ENCODE measurements at regions not wholly inside any gene's neighbourhood (a gene's known extent, or its start where the extent isn't known, plus 50 kb on each side); places are given as distances from the start of the nearest gene placed in this dataset.

GRCh38 chr17:14637260-14637659 is 336.4 kb downstream of the HS3ST3B1 start:
- no peak for TF ChIP-seq POLR2A (IDR thresholded peaks at IDR 0.05)
- no peak for TF ChIP-seq CTCF (IDR thresholded peaks at IDR 0.05)
- no peaks in the 10 kb centered on the region for H3K27me3 ChIP-seq
- H3K9me3 ChIP-seq: no peaks in the 10 kb centered on the region
- no peaks in the 10 kb centered on the region for H3K4me1 ChIP-seq
- DNase-seq: no peak
- intact Hi-C loops (cut with DNase I): no loop called here
- WGBS, 2 donors: 96 to 100% methylated on average over 1 of the region's 1 CpG
- no peak overlapping the region for H3K4me3 ChIP-seq
- H3K27ac ChIP-seq: no peak overlapping the region
- no peaks in the 10 kb centered on the region for H3K36me3 ChIP-seq

- no peaks in the 10 kb centered on the region for H3K36me3 ChIP-seq
- intact Hi-C loops (cut with DNase I): no loop called here
- no peak for TF ChIP-seq POLR2A (IDR thresholded peaks at IDR 0.05)
- TF ChIP-seq CTCF (IDR thresholded peaks at IDR 0.05): no peak
- H3K9me3 ChIP-seq: no peaks in the 10 kb centered on the region
- H3K4me3 ChIP-seq: no peak overlapping the region
- WGBS, 2 donors: 81 to 89% methylated on average over 4 of the region's 4 CpGs
- no peak for DNase-seq
- H3K27me3 ChIP-seq: no peaks in the 10 kb centered on the region
- no peak overlapping the region for H3K27ac ChIP-seq
- no peaks in the 10 kb centered on the region for H3K4me1 ChIP-seq
Measured at GRCh38 chr17:14630621-14631020, 329.7 kb downstream of the HS3ST3B1 start.

- H3K9me3 ChIP-seq: no peaks in the 10 kb centered on the region
Measured at GRCh38 chr17:14630046-14630445, 329.2 kb downstream of the HS3ST3B1 start.

GRCh38 chr17:14622615-14623101 is 321.8 kb downstream of the HS3ST3B1 start:
- 53 to 63% methylated on average over 5 of the region's 5 CpGs for WGBS, 2 donors
- no peaks in the 10 kb centered on the region for H3K36me3 ChIP-seq
- no peak overlapping the region for H3K27ac ChIP-seq
- no peak for TF ChIP-seq CTCF (IDR thresholded peaks at IDR 0.05)
- TF ChIP-seq POLR2A (IDR thresholded peaks at IDR 0.05): no peak
- no peaks in the 10 kb centered on the region for H3K9me3 ChIP-seq
- no peaks in the 10 kb centered on the region for H3K4me1 ChIP-seq
- DNase-seq: no peak
- H3K4me3 ChIP-seq: no peak overlapping the region
- no peaks in the 10 kb centered on the region for H3K27me3 ChIP-seq
- intact Hi-C loops (cut with DNase I): no loop called here

More at GRCh38 chr17:14630046-14630445, 329.2 kb downstream of the HS3ST3B1 start:
- Histone ChIP-seq H3K27me3 (no peaks in the 10 kb centered on the region), H3K4me3 (no peak overlapping the region), H3K36me3 (no peaks in the 10 kb centered on the region), H3K27ac (no peak overlapping the region), H3K4me1 (no peaks in the 10 kb centered on the region)
- 59 to 67% methylated on average over 3 of the region's 3 CpGs for WGBS, 2 donors
- no peak for DNase-seq
- intact Hi-C loops (cut with DNase I): no loop called here
- TF ChIP-seq POLR2A (IDR thresholded peaks at IDR 0.05): no peak
- no peak for TF ChIP-seq CTCF (IDR thresholded peaks at IDR 0.05)

GRCh38 chr17:14621826-14622614 is 321.1 kb downstream of the HS3ST3B1 start:
- WGBS, 2 donors: 65 to 71% methylated on average over 12 to 13 of the region's 13 CpGs
- no peaks in the 10 kb centered on the region for H3K27me3 ChIP-seq
- H3K4me3 ChIP-seq: no peak overlapping the region
- H3K27ac ChIP-seq: no peak overlapping the region
- DNase-seq: no peak
- H3K4me1 ChIP-seq: no peaks in the 10 kb centered on the region
- H3K9me3 ChIP-seq: no peaks in the 10 kb centered on the region
- no peaks in the 10 kb centered on the region for H3K36me3 ChIP-seq
- intact Hi-C loops (cut with DNase I): no loop called here
- TF ChIP-seq POLR2A (IDR thresholded peaks at IDR 0.05) (no peak), CTCF (IDR thresholded peaks at IDR 0.05) (no peak)
